Lower lobe of right lung (tissue), 2 donors: ENCODE measurements at regions not wholly inside any gene's neighbourhood (a gene's known extent, or its start where the extent isn't known, plus 50 kb on each side); places are given as distances from the start of the nearest gene placed in this dataset.

Experiments used
- ATAC-seq, 2 donors: fragments of 200-7000 bp; cut with Tn5 transposase; one replicate each; pipeline ENCODE4 v1.9.1; 2020 to 2022; ENCODE audit warnings: mild to moderate bottlenecking in 2 of 2, moderate library complexity in 2 of 2
- DNase-seq: peaks from one replicate; pipeline ENCODE4 v3.0.0-alpha.2; 2020
- H3K27ac ChIP-seq: fragments of 200-600 bp; one replicate; pipeline ENCODE4 v1.8.0; 2022
- H3K27me3 ChIP-seq: fragments of 200-600 bp; one replicate; pipeline ENCODE4 v1.8.0; 2022; ENCODE audit warnings: low read depth
- H3K36me3 ChIP-seq: fragments of 200-600 bp; one replicate; pipeline ENCODE4 v1.8.0; 2022; ENCODE audit warnings: mild to moderate bottlenecking
- H3K4me1 ChIP-seq: fragments of 200-600 bp; one replicate; pipeline ENCODE4 v1.8.0; 2022
- H3K4me3 ChIP-seq: fragments of 200-600 bp; one replicate; pipeline ENCODE4 v1.8.0; 2022; ENCODE audit warnings: mild to moderate bottlenecking
- H3K9me3 ChIP-seq: fragments of 200-600 bp; one replicate; pipeline ENCODE4 v1.8.0; 2022
- CTCF ChIP-seq: fragments of 200-600 bp; IDR thresholded peaks from one replicate; pipeline ENCODE4 v1.8.0; 2022; ENCODE audit warnings: antibody characterized with exemption, mild to moderate bottlenecking
- intact Hi-C: fragments of 100-400 bp; cut with DNase I; formaldehyde crosslinking; loops from one replicate; pipeline ENCODE4 v1.11.0; 2022
- donor health status: DM: no; HTN: yes; CAD: no; lungs with severe emphysema.

- no peak for TF ChIP-seq CTCF
- H3K4me3 ChIP-seq, result no peak overlapping the region
- H3K9me3 ChIP-seq, result no peaks in the 10 kb centered on the region
- no peak overlapping the region for H3K27ac ChIP-seq
- intact Hi-C loops, result no loop called here
- no peaks in the 10 kb centered on the region for H3K4me1 ChIP-seq
- H3K27me3 ChIP-seq, result no peaks in the 10 kb centered on the region
- DNase-seq (no peak), ATAC-seq (no peak)
- H3K36me3 ChIP-seq, result no peaks in the 10 kb centered on the region
Measured at GRCh38 chr5:166045961-166046360, 2245.5 kb upstream of the WWC1 start.

- Histone ChIP-seq H3K4me3 (no peak overlapping the region), H3K27ac (no peak overlapping the region), H3K27me3 (no peaks in the 10 kb centered on the region), H3K36me3 (no peaks in the 10 kb centered on the region), H3K9me3 (no peaks in the 10 kb centered on the region), H3K4me1 (no peaks in the 10 kb centered on the region)
- TF ChIP-seq CTCF, result no peak
- DNase-seq (no peak), ATAC-seq (no peak)
- intact Hi-C loops, result no loop called here
Measured at GRCh38 chr5:166046956-166047355, 2244.5 kb upstream of the WWC1 start.

- ATAC-seq (no peak), DNase-seq (no peak)
- H3K4me3 ChIP-seq, result no peak overlapping the region
- no peaks in the 10 kb centered on the region for H3K4me1 ChIP-seq
- no peaks in the 10 kb centered on the region for H3K36me3 ChIP-seq
- H3K27ac ChIP-seq, result no peak overlapping the region
- no peaks in the 10 kb centered on the region for H3K9me3 ChIP-seq
- TF ChIP-seq CTCF, result no peak
- intact Hi-C loops, result no loop called here
- no peaks in the 10 kb centered on the region for H3K27me3 ChIP-seq
Measured at GRCh38 chr5:166050531-166050930, 2240.9 kb upstream of the WWC1 start.

DNA sequence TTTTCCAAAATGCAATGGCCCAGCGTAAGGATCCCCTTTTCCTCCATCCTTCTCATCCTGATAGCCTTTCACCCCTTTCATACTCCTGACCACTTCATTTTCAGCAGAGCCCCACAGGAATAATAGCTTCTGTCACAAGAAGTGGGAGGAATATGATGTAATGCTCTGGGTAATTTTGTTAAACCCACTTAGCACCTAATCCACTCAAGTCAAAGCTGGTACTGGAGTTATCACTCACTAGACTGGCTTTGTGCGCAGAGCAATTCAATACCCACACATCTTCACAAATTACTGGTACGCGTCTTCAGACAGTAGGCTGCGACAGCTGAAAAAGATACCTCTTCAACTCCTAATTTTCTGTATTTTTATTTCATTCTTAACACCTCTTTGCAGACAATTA is 2232.8 kb upstream of the WWC1 start:
- Histone ChIP-seq H3K9me3 (no peaks in the 10 kb centered on the region), H3K27ac (no peak overlapping the region), H3K4me3 (no peak overlapping the region), H3K4me1 (no peaks in the 10 kb centered on the region), H3K36me3 (no peaks in the 10 kb centered on the region), H3K27me3 (no peaks in the 10 kb centered on the region)
- no peak for DNase-seq
- ATAC-seq, result no peak
- intact Hi-C loops, result no loop called here
- no peak for TF ChIP-seq CTCF

- Histone ChIP-seq H3K4me3 (no peak overlapping the region), H3K27me3 (no peaks in the 10 kb centered on the region), H3K27ac (no peak overlapping the region), H3K4me1 (no peaks in the 10 kb centered on the region), H3K9me3 (no peaks in the 10 kb centered on the region), H3K36me3 (no peaks in the 10 kb centered on the region)
- no peak for DNase-seq
- no peak for ATAC-seq
- TF ChIP-seq CTCF, result no peak
- intact Hi-C loops, result no loop called here
Measured at GRCh38 chr5:166062094-166062493, 2229.4 kb upstream of the WWC1 start.

DNA sequence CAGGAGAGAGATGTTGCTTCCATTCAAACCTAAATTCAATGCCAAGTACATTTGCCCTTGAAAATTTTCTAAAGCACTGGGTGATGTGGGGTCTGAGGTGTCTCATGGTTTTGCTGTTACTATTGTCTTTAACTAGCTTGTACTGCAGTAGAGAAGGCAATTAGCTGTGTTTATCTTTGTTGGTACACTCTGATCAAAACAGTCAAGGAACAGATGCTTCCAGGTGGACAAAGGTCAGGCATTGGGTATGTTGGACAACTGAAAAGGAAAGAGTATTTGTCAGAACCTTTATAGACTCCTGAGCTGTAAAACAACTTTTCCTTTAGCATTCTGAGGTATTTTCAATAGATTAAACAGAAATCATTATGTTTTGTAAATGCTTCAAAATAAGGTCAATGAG is 2228.7 kb upstream of the WWC1 start:
- H3K36me3 ChIP-seq, result no peaks in the 10 kb centered on the region
- H3K4me3 ChIP-seq, result no peak overlapping the region
- intact Hi-C loops, result no loop called here
- no peak for TF ChIP-seq CTCF
- H3K9me3 ChIP-seq, result no peaks in the 10 kb centered on the region
- H3K27ac ChIP-seq, result no peak overlapping the region
- ATAC-seq, result no peak
- DNase-seq, result no peak
- no peaks in the 10 kb centered on the region for H3K4me1 ChIP-seq
- H3K27me3 ChIP-seq, result no peaks in the 10 kb centered on the region
